WTC11 (cell line): ENCODE measurements at regions not wholly inside any gene's neighbourhood (a gene's known extent, or its start where the extent isn't known, plus 50 kb on each side); places are given as distances from the start of the nearest gene placed in this dataset.

Experiments
- ATF1 ChIP-seq: sonication (generic); formaldehyde crosslinking; IDR thresholded peaks from 2 replicates; pipeline ENCODE4 v1.8.1; 2023; ENCODE audit warnings: mild to moderate bottlenecking, moderate library complexity, missing genetic modification reagents
- CREB1 ChIP-seq: sonication (generic); formaldehyde crosslinking; IDR thresholded peaks from 2 replicates; pipeline ENCODE4 v1.8.0; 2023; ENCODE audit warnings: mild to moderate bottlenecking, missing genetic modification reagents
- FOXP1 ChIP-seq: sonication (generic); formaldehyde crosslinking; IDR thresholded peaks from 2 replicates; pipeline ENCODE4 v1.8.0; 2022; ENCODE audit warnings: missing genetic modification reagents, mild to moderate bottlenecking, moderate library complexity, borderline replicate concordance
- GRHL2 ChIP-seq: fragments of 250-450 bp; sonication (Bioruptor Pico); IDR thresholded peaks from 2 replicates; pipeline ENCODE4 v1.8.0; 2022; ENCODE audit warnings: mild to moderate bottlenecking, moderate library complexity; ENCODE audit not compliant: insufficient replicate concordance, severe bottlenecking
- NFE2L1 ChIP-seq: sonication (generic); formaldehyde crosslinking; IDR thresholded peaks from 2 replicates; pipeline ENCODE4 v1.8.1; 2023; ENCODE audit warnings: missing genetic modification reagents
- SOX15 ChIP-seq: fragments of 250-450 bp; sonication (Bioruptor Pico); IDR thresholded peaks from 2 replicates; pipeline ENCODE4 v1.9.0; 2021; ENCODE audit warnings: mild to moderate bottlenecking
- SP1 ChIP-seq: sonication (generic); formaldehyde crosslinking; conservative IDR thresholded peaks from 2 replicates; pipeline ENCODE4 v1.8.1; 2022; ENCODE audit warnings: missing genetic modification reagents
- TCF7 ChIP-seq: sonication (generic); formaldehyde crosslinking; IDR thresholded peaks from 2 replicates; pipeline ENCODE4 v1.8.0; 2022; ENCODE audit warnings: mild to moderate bottlenecking, low read depth, missing genetic modification reagents, moderate library complexity
- TF ChIP-seq, protein P1 (sequence below): fragments of 200-600 bp; IDR thresholded peaks from 2 replicates; pipeline ENCODE4 v1.8.0; 2022; ENCODE audit warnings: antibody characterized with exemption
- TF ChIP-seq, protein P2 (sequence below): sonication (generic); formaldehyde crosslinking; IDR thresholded peaks from 2 replicates; pipeline ENCODE4 v1.8.1; 2023; ENCODE audit warnings: mild to moderate bottlenecking, missing genetic modification reagents, borderline replicate concordance
- TF ChIP-seq, protein P3 (sequence below): sonication (generic); formaldehyde crosslinking; IDR thresholded peaks from 2 replicates; pipeline ENCODE4 v1.8.1; 2022; ENCODE audit warnings: mild to moderate bottlenecking, moderate library complexity, missing genetic modification reagents
- TF ChIP-seq, protein P4 (sequence below): sonication (generic); formaldehyde crosslinking; IDR thresholded peaks from 2 replicates; pipeline ENCODE4 v1.8.0; 2022; ENCODE audit warnings: mild to moderate bottlenecking, missing genetic modification reagents
- TF ChIP-seq, protein P5 (sequence below): sonication (generic); formaldehyde crosslinking; IDR thresholded peaks from 2 replicates; pipeline ENCODE4 v1.8.0; 2022; ENCODE audit warnings: mild to moderate bottlenecking, missing genetic modification reagents

DNA sequence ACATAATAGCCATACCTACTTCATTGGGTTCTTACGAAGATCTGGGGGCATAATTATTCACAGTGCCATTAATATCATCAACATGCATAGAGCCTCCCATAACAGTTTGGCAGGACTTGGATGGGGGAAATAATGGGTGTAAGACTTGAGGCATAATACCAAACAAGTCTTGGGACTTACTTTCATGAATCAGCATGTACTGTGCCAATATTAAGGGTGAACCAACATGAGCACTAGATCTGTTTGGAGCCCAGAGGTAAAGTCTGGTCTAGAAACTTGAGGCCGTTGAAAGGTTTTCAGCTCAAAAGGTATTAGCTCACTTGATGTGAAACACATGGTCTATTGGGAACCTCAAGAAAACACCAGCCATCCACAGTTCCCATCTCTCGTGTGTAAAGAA is 56.7 kb upstream of the ZC3H11B start:
- TF ChIP-seq, protein P1, sequence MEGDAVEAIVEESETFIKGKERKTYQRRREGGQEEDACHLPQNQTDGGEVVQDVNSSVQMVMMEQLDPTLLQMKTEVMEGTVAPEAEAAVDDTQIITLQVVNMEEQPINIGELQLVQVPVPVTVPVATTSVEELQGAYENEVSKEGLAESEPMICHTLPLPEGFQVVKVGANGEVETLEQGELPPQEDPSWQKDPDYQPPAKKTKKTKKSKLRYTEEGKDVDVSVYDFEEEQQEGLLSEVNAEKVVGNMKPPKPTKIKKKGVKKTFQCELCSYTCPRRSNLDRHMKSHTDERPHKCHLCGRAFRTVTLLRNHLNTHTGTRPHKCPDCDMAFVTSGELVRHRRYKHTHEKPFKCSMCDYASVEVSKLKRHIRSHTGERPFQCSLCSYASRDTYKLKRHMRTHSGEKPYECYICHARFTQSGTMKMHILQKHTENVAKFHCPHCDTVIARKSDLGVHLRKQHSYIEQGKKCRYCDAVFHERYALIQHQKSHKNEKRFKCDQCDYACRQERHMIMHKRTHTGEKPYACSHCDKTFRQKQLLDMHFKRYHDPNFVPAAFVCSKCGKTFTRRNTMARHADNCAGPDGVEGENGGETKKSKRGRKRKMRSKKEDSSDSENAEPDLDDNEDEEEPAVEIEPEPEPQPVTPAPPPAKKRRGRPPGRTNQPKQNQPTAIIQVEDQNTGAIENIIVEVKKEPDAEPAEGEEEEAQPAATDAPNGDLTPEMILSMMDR = no peak
- TF ChIP-seq GRHL2 (CRISPR knock-in tag) (no peak), NFE2L1 (CRISPR knock-in tag) (no peak), ATF1 (CRISPR knock-in tag) (no peak), TCF7 (CRISPR knock-in tag) (no peak), SOX15 (CRISPR knock-in tag) (no peak), SP1 (CRISPR knock-in tag) (no peak), CREB1 (CRISPR knock-in tag) (no peak), FOXP1 (no peak)
- TF ChIP-seq, protein P2, sequence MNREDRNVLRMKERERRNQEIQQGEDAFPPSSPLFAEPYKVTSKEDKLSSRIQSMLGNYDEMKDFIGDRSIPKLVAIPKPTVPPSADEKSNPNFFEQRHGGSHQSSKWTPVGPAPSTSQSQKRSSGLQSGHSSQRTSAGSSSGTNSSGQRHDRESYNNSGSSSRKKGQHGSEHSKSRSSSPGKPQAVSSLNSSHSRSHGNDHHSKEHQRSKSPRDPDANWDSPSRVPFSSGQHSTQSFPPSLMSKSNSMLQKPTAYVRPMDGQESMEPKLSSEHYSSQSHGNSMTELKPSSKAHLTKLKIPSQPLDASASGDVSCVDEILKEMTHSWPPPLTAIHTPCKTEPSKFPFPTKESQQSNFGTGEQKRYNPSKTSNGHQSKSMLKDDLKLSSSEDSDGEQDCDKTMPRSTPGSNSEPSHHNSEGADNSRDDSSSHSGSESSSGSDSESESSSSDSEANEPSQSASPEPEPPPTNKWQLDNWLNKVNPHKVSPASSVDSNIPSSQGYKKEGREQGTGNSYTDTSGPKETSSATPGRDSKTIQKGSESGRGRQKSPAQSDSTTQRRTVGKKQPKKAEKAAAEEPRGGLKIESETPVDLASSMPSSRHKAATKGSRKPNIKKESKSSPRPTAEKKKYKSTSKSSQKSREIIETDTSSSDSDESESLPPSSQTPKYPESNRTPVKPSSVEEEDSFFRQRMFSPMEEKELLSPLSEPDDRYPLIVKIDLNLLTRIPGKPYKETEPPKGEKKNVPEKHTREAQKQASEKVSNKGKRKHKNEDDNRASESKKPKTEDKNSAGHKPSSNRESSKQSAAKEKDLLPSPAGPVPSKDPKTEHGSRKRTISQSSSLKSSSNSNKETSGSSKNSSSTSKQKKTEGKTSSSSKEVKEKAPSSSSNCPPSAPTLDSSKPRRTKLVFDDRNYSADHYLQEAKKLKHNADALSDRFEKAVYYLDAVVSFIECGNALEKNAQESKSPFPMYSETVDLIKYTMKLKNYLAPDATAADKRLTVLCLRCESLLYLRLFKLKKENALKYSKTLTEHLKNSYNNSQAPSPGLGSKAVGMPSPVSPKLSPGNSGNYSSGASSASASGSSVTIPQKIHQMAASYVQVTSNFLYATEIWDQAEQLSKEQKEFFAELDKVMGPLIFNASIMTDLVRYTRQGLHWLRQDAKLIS (CRISPR knock-in tag) = no peak
- TF ChIP-seq, protein P3, sequence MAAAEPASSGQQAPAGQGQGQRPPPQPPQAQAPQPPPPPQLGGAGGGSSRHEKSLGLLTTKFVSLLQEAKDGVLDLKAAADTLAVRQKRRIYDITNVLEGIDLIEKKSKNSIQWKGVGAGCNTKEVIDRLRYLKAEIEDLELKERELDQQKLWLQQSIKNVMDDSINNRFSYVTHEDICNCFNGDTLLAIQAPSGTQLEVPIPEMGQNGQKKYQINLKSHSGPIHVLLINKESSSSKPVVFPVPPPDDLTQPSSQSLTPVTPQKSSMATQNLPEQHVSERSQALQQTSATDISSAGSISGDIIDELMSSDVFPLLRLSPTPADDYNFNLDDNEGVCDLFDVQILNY (CRISPR knock-in tag) = no peak
- TF ChIP-seq, protein P4, sequence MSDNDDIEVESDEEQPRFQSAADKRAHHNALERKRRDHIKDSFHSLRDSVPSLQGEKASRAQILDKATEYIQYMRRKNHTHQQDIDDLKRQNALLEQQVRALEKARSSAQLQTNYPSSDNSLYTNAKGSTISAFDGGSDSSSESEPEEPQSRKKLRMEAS (CRISPR knock-in tag) = no peak
- TF ChIP-seq, protein P5, sequence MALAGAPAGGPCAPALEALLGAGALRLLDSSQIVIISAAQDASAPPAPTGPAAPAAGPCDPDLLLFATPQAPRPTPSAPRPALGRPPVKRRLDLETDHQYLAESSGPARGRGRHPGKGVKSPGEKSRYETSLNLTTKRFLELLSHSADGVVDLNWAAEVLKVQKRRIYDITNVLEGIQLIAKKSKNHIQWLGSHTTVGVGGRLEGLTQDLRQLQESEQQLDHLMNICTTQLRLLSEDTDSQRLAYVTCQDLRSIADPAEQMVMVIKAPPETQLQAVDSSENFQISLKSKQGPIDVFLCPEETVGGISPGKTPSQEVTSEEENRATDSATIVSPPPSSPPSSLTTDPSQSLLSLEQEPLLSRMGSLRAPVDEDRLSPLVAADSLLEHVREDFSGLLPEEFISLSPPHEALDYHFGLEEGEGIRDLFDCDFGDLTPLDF (CRISPR knock-in tag) = no peak
